HG03097 (cell line): ENCODE measurements at regions not wholly inside any gene's neighbourhood (a gene's known extent, or its start where the extent isn't known, plus 50 kb on each side); places are given as distances from the start of the nearest gene placed in this dataset.
"Not testable (repeated sequence)": the region's sequence is repeated elsewhere in the genome, so short reads cannot be mapped to it uniquely, and the experiment has no call there.

Source experiments
- ATAC-seq: cut with Tn5 transposase; IDR thresholded peaks from one replicate; pipeline ENCODE4 v1.9.1; 2021; ENCODE audit not compliant: unreplicated experiment, low FRiP score

- ATAC-seq: not testable (repeated sequence)
These were observed 72.9 kb downstream of the NPIPB11 start for GRCh38 chr16:29333492-29334097.

DNA sequence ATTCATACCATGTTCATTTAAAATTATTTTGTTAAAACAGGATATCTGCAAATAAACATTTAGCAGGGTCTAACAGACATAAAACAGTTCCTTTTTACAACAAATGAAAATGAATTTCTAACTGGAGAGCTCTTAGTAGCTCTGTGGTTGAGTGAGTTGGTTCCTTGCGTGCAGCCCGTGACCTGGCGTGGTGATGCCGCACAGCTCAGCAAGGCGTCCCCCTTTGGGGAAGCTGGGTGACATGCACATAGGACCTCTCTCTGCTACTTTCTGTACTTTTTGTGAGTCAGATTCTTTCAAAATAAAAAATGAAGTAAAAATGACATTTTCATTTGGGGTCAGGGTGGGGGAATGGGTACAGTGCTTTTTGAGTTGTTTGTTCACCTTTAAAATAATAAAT lies 75.9 kb downstream of the NPIPB11 start:
- not testable (repeated sequence) for ATAC-seq

DNA sequence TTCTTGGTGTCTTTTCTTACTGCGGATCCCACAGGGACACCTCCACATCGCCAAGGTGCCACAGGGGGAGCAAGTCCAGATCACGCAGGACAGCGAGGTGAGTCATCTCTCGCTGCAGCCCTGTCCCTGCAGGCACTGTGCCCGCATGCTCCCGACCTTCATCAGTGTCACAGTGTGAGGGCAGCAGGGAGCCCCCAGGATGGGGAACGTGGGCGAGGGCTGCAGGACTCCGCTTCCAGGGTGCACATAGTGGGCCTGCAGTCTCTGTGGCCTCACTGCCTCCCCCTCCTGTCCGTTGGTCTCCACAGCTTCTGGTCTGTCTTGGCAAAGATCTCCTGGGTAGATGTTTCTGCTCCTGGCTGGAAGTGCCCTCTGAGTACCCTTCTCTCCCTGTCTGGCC lies 78.0 kb downstream of the NPIPB11 start:
- not testable (repeated sequence) for ATAC-seq

GRCh38 chr16:29327631-29328408 lies 78.7 kb downstream of the NPIPB11 start:
- ATAC-seq: not testable (repeated sequence)

GRCh38 chr16:29326164-29327125 lies 80.1 kb downstream of the NPIPB11 start:
- ATAC-seq: not testable (repeated sequence)

GRCh38 chr16:29323725-29324124 lies 82.8 kb downstream of the NPIPB11 start:
- not testable (repeated sequence) for ATAC-seq

- ATAC-seq: no peak
These were observed 84.9 kb downstream of the NPIPB11 start for GRCh38 chr16:29321585-29321984.

DNA sequence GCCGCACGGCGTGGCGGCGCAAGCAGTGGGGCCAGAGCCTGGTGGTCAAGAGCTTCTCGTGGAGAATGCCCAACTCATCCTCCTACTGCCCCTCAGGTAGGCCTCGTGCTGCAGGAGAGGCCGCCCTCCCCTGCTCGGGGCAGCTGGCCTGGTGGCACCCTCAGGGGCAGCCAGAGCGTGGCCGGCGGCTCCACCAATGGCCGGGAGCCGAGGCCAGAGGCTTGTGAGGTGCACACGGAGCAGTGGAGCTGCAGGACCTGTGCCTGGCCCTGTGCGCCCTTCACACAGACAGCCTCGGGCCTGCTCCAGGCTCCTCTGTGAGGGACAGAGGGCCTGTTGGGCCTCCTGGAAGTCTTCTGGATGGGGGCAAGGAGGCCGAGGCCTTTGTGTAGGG lies 85.5 kb downstream of the NPIPB11 start:
- ATAC-seq: no peak

DNA sequence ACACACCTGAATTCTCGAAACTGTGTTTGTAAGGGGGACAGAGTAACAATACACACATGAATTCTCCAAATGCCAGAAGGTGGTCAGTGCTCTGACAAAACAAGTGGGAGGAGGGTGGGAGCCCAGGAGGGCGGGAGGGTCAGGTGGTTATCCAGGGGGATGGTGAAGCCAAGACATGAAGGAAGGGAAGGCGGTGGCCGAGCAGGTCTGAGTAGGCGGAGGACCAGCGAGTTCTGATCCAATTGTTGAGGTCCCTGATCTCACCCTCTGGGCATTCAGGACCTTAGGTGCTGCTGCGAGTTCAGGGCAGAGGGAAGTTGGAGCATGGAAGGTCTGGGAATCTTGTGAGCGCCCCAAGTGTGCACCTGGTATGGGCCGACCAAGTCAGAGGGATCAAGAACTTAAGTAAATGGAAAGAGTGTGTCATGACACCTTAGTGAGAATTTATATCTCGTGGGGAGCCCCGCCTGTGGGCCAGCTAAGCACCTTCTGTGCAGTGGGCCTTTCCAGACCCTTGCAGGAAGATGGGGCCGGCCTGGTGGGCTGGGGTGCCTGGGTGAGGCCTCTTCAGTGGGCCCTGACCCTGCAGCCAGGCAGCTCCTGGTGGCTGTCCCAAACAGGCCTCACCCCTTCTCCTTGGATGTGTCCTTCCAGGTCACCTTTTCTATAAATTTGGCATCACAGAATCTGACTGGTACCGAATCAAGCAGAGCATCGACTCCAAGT lies 86.1 kb downstream of the NPIPB11 start:
- ATAC-seq: no peak

GRCh38 chr16:29319726-29320125 lies 86.8 kb downstream of the NPIPB11 start:
- ATAC-seq: no peak

DNA sequence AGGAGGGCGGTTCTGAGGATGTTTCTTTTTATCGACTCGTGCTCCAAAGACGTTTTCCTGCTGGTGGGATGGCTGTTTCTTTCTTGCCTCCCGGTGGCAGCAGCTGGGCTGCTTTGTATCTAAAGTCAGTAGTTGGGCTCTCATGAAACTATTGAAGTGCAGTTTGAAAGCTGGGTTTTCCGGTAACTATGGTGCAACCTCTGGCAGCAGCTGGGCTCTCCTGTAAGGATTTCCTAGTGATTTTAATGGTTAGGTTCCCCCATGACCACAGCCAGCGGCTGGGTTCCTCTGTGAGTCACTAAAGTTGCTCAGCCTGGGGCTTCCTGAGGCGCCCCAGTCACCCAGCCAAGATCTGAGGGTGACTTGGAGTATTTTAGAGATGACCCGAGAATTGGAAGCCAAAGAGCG lies 87.9 kb downstream of the NPIPB11 start:
- not testable (repeated sequence) for ATAC-seq

DNA sequence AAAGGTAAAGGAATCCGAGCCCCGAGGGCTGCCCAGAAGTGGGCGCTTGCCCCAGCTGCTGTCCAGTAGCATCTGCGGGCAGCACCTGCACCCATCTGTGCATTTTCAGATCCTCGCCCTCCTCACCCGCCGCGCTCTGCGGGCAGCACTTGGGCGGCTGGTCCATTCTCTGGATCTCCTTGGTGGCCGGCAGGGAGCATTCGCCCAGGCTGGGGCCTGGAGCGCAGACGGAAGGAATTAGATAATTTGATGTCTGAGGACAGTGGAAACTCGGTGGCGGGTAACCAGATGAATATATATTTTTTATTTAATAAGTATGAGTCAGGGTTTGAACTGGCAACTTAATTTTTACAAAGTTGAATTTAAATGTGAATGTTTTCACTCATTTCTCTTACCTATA lies 88.5 kb downstream of the NPIPB11 start:
- no peak for ATAC-seq

DNA sequence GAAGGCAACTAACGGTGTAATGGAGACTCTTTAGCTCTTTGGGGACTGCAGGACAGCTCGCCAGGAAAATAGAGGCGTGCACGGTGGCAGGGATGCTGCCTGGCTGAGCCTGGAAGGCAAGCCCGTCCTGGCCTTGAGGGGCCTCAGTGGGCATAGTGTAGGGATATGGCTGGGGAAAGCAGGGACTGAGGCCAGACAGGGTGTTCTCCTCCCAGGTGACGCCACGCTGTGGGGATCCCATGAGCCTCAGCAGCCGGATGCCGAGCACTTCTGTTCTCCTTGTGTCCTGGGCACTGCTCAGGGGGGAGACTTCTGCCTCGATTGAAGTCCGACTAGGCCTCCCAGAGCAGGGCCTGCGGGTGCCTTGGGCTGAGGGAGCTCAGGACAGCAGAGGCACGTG lies 89.2 kb downstream of the NPIPB11 start:
- no peak for ATAC-seq

DNA sequence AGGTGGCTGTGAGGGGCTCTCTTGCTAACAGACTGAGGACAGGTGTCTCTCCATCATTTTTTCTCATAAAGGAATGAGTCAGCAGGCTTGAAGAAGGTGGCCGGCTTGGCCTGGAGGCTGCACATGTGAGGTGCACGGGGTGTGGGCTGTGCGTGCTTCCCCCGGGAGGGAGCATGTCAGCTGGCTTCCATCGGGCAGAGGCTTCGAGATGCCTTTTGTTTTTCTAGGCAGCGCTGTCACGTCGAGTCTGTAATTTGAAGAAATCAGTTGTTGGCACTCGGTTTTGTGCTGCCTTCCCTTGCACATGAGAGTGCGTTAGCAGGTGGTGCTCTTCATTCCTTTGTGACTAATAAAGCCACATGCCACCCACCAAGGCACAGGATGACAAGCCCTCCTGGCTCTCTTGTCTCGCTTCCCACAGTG lies 89.7 kb downstream of the NPIPB11 start:
- no peak for ATAC-seq

GRCh38 chr16:29315916-29316517 lies 90.5 kb downstream of the NPIPB11 start:
- no peak for ATAC-seq

DNA sequence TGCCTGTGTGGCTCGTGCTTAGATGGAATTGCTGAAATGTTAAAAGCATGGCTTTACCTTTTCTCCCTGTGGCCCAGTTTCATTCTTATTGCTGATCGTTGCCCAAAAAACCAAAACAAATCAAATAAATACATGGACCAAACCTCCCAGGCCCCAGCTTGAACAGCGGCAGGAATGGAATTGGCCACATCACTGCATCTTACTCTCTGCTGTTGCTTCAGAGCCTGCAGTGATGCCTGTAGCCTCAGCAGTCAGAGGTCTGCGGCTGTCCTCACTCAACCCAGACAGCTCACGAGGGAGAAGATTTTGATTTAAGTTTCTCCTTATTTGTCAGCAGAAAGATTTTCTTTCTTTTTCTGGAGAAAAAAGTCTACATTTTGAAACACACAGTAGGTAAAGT lies 91.5 kb downstream of the NPIPB11 start:
- ATAC-seq: no peak

DNA sequence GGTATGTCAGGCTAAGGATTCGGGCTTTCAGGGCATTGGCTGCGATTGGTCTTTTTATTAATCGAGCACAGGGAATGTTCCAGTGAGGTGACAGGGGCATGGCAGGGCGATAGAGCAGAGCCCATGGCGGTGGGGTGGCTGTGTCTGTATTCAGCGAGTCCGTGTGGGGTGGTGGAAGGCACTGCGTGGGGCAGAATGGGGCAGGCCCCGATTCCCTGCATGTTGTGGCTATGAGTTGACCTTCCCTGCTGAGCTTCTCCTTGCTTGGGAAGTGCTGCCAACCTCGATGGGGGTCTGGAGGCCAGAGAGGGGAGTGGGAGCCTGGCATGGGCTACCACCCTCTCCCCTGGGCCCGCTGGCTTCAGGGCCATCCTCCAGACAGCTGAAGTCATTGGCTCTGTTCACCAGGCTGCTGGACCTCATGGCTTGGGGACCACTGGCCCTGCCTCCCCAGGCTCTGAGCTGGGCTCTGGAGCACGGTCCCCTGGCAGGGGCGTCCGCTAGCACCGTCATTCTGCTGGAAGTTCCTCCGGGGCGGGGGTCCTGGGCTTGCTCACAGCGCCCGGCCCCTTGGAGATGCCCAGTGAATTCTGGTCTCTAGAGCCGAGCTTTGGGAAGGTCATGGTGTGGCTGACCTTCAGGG lies 92.1 kb downstream of the NPIPB11 start:
- no peak for ATAC-seq

- ATAC-seq: no peak
These were observed 92.9 kb downstream of the NPIPB11 start for GRCh38 chr16:29313559-29314048.

DNA sequence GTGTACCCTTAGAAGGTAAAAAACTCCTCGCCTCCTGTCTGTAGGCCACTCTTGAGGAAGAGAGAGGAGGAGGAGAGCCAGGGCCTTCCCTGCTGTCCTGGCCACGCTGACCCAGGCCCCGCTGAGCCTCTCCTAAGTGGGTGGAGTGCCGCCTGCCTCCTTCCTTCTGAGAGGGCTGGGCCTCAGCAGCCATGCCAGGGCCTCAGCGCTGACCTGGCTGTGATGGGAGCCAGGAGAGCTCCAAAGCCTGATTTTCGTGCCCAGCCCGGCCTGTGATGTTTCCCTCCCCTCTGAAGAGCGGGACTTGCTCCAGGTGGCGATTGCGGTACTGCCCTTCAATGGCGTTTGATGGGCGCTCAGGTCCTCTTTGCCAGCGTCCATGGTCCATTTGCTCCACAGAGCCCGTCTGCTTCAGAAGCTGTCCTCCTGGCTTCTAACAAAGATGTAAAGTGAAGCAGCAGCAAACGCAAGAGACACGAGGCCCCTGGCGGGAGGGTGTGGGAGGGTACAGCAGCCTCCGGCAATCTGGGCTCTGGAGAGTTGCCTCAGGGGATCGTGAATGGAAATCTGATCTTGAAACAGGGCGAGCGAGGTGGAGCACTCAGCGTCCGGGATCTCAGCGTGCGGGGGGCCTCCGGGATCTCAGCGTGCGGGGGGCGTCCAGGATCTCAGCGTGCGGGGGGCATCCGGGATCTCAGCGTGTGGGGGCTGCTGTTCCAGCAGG lies 93.5 kb downstream of the NPIPB11 start:
- no peak for ATAC-seq
